Fibroblast of skin of left biceps (primary cell): ENCODE measurements at regions not wholly inside any gene's neighbourhood (a gene's known extent, or its start where the extent isn't known, plus 50 kb on each side); places are given as distances from the start of the nearest gene placed in this dataset.
"Not testable (repeated sequence)": the region's sequence is repeated elsewhere in the genome, so short reads cannot be mapped to it uniquely, and the experiment has no call there.

Experiments
- DNase-seq, 2 experiments: peaks; one replicate each; pipeline ENCODE4 v3.0.0-alpha.2; 2013; ENCODE audit warnings: low read depth in 2 of 2

DNA sequence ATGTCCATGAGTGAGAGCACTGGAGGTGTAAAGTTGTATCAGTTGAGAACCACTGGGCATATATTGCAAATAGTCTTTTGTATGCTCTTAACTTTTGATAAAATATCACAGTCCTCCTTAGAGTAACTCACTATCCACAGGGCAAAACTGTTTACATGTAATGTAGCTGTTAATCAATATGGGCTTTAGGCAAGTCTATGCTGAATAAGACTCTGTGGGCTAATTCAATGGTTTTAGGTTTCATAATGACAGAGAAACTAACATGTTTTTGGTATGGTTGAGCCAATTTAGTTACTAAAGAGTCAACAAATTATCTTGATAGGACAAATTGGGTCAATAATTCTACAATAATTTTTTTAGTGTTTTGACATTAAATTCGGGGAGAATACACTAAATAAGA is 1134.9 kb upstream of the FAM98A start:
- DNase-seq, result no peak

DNA sequence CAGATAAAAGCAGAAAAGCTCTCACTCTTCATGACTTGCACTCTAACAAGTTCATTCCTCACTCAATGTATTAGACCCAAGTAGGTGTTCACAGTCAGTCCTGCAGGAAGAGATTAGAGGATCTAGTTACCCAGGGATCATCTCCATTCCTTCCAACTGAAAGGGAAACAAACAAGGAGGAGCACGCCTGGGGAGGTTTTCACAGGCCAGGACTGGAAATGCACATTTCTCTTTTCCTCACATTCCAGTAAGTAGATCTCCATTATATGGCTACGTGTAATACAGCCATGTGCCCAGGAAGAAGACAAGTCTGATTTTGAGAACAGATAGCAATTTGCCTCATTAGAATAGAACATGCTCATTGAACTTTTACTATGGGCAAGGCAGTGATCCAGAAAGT is 1132.2 kb upstream of the FAM98A start:
- DNase-seq, result no peak

DNA sequence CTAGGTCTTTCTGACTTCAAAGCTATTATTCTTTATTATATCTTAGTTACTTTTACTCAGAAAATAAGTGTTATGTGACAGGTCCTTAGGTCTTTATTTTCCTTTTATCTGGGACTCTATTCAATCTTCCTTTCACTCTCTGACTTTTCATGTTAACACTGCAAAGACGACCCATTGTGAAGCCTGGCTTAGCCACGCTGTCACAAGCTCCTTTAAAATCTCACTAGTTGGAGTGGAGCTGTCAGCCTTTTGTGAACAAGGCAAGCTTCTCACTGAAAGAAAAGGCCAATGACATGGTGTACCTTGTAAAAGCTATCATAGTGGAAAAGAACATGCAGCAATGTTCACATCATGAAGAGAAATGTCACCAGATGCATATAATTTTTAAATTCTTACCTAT is 1130.7 kb upstream of the FAM98A start:
- no peak for DNase-seq

DNA sequence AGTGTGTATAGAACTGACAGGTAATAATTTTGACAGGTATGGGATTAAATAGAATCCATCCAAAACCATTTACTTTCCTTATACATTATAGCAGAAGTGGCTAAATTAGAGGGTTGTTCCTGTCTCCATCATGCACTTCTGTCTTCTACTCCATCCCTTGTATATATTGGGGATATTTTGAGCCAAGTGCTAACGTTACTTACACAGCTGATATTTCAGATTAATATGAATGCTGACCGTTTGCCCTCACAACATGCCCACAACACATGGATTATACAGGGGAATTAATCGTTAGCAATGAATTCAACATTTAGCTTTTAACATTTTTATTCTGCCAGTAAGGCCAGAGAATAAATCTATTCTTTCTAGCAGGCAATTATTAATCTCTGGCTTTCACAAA is 1125.0 kb upstream of the FAM98A start:
- DNase-seq, result no peak

DNA sequence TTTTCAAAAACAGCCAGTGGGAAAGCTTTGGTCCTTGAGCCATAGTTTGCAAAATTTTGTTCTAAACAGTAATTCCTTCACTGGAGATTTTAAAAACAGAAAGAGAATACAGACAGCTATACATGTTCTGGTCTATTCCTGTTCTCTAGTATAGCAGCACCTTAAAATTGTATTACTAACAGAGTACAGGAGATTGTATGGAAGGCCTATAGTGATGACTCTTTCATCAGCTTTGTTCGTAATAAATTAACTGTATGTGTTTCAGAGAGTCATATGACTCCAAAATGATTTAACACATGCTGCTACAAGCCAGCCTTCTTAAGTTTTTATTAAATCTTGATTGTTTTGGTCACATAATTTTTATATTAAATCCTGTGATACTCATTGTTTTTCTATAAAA is 1124.6 kb upstream of the FAM98A start:
- DNase-seq, result no peak

DNA sequence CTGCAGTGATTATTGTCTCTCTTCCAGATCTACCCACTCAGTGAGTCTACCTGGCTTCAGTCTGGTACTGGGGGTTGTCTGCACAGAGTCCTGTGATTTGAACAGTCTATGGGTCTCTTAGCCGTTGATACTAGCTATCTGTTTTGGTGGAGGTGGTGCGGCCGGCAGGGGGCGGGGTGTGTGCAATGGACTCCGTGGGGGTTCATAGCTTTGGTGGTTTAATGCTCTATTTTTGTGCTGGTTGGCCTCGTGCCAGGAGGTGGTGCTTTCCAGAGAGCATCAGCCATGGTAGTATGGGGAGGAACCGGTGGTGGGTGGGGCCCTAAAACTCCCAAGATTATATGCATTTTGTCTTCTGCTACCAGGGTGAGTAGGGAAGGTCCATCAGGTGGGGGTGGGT is 1120.1 kb upstream of the FAM98A start:
- no peak for DNase-seq

DNA sequence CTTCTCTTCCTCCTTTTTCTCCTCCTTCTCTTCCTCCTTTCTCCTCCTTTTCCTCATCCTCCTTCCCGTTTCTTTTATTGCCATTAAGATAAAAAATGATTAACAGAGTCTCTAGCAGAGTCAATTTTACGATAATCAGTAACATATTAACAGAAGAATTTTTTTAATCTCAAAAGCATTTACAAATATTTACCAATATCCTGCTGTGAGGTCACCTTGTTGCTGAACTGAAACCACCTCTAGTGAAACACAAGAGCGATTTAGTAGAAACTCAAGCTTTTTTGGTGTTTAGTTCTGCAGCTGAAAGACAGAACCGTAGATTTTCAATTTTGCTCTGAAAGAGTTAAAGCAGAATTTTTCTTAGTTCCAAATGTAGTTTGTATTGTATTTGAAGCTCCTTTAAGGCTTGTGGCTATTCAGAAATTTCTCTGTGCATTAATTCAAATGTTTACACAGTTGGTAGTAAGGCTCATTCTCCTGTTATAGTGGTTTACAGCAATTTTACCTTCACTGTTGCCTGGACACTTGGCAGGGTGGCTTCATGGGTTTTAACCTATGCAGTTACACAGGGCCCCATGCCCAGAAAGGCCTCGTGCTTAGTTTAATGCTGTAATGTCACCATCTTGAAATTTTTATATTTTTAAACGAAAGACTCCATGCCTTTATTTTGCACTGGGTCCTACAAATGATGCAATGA is 1106.6 kb upstream of the FAM98A start:
- DNase-seq, result no peak

DNA sequence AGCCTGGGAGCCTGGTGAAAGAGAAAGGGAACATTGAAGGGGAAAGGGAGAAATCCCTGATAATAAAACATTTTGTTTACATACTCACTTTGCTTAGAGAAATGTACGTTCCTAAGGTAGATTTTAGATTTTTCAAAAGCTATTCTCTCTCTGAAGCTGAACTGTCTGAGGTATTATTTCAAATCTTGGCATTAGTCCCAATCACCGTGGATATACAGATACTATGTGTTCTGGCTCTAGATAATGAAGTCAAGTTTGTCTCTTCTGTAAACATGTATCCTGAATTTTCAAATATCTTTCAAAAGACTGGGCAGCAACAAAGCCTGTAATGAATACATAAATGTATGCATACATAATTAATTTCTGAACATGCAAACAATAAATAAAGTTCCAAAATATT is 1104.2 kb upstream of the FAM98A start:
- DNase-seq, result no peak

DNA sequence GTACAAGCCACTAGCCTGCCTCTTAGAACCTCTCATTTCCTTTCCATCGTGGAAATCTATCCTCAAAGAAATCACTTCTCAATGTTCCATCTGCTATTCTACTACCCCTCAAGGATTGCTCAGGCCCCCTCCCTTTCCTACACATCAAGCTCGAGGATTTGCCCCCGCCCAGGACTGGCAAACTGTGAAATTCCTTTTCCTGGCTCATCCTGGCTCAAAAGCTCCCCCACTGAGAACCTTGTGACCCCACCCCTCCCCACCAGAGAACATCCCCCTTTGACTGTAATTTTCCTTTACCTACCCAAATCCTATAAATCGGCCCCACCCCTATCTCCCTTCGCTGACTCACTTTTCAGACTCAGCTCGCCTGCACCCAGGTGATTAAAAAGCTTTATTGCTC is 1103.3 kb upstream of the FAM98A start:
- not testable (repeated sequence) for DNase-seq

DNA sequence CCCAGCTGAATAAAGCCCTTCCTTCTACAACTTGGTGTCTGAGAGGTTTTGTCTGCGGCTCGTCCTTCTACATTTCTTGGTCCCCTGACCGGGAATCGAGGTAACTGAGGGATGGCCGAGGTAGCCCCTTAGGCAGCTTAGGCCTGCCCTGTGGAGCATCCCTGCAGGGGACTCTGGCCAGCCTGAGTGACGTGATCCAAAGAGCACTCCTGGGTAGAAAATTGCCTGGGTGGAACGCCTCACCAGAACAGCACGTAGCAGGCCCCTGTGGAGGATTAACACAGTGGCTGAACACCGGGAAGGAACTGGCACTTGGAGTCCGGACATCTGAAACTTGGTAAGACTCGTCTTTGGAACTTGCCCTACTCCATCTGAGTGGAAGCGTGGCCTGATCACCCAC is 1078.5 kb upstream of the FAM98A start:
- DNase-seq, result not testable (repeated sequence)

DNA sequence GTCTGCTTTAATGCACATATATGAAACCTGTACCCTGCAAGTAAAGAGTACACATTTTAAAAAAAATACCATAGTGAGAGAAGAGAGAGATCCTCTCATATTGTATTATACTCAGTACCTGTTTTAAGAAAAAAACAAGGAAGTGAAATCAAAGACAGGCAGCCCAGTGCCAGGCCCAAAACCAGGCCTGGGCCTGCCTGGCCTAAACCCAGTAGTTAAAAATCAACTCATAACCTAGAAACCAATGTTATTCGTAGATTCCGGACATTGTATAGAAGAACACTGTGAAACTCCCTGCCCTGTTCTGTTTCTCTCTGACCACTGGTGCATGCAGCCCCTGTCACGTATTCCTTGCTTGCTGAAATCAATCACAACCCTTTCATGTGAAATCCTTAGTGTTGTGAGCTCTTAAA is 1078.0 kb upstream of the FAM98A start:
- not testable (repeated sequence) for DNase-seq

DNA sequence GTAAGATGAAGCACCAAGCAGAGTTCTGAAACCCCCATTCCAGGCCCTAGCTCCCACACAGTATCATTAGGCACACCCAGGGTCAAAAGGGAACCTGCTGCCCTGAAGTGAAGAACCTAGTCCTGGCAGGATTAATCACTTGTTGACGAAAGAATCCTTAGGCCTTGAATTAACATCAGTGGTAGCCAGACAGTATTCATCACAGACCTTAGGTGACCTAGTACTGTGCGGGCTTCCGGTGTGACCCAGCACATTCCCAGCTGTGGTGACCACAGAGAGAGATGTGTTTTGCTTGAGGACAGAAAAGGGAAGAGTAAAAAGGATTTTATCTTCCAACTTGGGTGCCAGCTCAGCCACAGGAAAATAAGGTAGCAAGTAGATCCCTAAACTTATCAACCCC is 1071.4 kb upstream of the FAM98A start:
- no peak for DNase-seq

DNA sequence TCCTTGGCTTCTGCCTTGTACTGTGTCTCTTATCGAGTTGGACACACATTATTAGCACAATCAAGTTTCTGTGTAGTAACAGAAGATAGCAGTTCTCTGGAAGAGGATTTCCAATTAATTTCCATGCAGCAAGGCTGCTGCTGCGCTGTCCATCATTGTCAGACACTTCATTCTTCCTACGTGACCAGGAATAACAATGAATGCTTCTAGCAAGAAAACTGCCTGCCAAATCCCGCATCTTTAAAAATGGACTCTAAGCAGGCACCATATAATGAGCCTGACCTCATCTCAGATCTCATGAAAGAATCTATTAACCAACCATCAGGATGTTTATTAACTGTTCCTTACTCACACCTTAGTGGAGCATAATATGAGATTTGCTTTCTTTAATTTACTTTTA is 1067.7 kb upstream of the FAM98A start:
- no peak for DNase-seq

DNA sequence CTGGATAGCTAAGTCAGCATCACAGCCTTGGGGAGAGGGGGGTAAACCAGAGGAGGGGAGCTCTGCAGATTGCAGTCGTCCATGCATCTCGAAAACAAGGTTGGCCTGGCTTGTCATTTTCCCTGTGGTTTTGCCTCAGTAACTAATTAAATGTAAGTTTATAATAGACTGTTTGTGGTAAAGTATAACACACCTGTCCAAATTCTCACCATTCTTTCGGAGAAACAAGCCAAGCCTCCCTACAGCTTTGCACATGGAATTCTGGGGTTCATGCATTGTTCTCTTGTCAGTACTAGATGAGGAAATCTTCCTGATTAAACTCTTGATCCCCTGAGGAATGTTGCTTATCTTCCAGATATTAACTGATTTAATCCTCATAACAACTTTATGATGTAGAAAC is 1065.2 kb upstream of the FAM98A start:
- DNase-seq, result no peak

DNA sequence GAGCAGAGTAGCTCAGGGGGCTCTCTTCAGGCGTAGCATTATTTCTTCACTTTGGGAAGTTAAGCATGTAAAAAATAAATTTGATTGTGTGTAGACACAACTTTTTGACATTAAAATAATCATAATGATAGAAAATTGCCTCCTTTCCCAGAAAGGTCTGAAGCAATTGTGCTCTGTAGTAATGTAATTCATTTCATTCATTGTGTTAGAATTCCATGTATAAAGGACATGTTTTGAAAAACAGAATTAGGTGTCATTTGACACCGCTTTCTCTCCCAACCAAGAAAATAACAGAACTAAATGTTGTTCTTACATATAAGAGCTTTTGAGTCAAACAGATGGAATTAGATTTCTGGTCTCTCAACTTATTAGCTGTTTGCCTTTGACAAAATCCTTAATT is 1064.2 kb upstream of the FAM98A start:
- no peak for DNase-seq

DNA sequence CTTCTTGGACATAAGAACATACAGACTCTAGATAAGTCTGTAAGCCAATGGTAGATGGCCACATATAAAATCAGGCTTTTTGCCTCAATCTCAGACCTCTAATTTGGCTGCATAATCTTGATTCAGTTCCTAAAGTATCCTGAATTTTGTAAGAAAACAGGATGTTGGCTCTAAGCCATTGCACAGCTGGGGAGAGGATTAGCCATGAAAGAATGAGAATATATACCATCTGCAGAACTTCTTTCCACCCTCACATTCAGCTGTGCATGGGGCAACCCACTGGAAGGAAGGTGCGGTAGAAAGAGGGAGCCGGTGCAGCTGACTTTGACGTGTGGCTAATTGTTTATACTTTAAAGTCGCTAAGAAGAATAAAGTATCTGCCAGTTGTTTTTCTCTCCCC is 1061.6 kb upstream of the FAM98A start:
- DNase-seq, result no peak

DNA sequence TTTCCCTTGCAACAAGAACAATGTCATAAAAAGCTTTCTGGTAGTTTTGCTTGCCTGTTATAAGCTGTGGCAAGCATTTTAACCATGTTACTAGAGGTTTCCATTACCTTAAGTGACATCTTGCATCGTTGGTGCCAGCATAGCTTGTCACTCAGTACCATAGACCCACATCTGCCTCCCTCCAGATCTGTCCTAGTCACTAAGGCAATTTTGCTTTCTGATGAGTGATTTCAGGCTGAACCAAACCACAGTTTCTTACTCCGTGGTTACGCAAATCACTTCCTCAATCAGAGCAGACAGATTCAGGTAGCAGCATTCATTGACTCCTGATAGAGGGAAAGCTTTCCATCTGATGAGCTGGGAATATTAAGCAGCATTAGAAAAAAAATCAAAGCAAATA is 1057.5 kb upstream of the FAM98A start:
- no peak for DNase-seq

DNA sequence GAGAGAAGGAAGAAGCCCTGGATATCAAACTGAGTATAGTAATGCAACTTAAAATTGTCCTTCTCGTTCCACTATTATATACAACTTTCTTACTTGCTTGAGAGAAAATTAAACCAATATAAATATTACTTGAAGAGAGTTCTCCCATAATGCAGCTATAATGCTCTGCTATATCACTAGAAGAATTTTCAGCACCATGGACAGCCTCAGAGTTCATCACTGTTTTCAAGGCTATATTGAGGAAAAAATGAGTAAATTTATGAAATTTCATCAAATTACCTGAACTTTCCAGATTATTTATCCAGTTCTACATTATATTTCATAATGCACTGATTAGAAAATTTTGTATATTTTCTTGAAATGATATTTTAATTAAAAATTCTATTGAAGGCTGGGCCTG is 1053.5 kb upstream of the FAM98A start:
- no peak for DNase-seq

DNA sequence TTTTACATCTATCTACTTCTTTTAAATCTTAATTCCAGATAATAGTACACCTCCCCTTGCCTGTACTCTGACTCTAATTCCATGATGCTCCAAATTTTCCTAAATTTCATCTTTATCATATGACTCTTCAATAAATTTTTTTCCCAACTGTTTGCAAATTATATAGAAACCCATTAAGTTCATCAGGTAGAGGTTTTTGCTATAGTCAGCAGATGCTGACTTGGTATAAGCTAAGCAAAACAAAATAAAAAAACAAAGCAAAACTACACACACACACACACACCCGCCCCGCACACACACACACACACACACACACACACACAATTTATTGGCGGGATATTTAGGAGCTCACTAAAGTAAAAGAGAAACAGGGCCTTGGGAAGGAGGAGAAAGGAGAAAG is 1047.8 kb upstream of the FAM98A start:
- no peak for DNase-seq

DNA sequence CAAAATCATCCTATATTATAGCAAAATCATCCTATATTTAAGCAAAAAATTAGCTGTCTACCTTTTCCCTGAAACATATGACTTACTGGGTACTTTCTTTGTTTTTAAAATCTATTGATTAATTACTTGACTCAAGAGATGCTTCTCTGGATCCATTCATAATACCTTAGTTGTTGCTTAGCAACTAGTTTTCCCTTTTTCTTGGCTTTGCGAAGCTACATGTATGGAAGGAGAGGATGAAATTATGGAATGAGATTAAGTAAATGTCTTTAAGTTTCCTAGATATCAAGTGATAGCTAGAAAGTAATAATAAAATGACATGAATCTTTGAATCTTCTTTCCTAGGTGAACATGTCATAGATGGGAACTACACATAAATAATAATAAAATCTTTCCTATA is 1033.2 kb upstream of the FAM98A start:
- DNase-seq, result no peak

DNA sequence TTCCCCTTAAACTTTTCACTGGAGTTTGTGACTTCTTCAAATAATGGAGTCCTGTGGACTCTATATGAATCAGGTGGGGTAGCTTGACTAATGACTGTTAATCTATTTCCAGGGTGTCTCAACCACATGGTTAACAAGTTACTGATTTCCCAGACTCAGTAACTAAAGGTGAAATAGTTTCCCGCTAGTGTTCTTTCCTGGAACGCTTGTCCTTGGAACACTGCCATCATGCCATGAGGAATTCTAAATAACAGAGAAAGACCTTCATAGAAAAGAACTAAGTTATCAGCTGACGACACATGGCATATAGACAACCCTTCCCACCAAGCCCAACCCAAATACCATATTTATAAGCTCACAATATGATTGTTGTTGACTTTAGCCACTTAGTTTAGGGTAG is 1027.9 kb upstream of the FAM98A start:
- DNase-seq, result no peak

DNA sequence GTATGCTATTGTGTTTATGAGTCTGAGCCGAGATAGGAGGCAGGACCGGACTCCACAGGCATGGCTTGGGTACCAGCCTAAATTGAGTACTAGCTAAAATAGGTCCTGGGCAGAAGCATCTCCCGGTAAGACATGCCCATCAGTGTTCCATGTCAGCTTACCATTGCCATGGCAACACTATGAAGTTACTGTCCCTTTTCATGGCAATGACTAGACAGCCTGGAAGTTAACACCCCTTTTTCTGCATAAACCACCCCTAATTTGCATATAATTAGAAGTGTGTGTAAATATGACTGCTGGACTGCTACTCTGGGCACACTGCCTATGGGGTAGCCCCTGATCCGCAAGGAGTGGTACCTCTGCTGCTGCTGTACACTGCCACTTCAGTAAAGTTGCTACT is 1005.1 kb upstream of the FAM98A start:
- DNase-seq, result no peak

DNA sequence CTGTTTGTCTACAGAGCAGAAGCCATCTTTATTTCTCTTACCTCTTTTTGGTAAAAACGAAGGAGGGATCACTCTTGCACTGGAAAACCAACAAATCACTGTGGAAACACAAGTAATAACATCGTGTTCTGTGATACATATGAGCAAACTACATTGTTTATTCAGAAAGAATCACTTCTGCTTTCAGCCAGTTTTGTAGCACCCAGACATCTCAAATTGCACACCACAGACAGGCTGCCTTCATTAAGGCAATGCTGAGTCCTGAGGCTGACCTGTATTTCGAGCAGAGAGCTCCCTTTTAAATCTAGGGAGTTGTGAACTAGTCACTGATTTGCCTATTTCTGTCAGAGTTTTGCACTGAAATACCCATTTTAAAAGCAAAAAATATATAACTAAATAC is 1003.2 kb upstream of the FAM98A start:
- DNase-seq, result no peak

DNA sequence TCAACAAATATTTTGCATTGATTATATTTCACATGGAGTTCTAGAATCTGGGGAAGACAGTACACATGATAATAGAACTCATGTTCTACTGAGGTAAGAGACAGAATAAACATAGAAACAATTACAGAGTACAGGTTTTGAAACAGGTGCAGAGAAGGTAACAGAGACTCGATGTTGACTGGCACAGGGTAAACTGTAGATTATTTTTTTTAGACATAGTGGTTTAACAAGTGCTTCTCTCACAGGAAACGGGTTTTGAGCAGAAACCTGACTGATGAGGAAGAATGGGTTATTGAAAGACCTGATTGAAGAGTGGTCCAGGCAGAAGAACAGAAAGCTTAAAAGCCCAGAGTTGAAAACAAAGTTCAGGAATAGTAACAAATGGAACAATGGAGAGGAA is 1002.5 kb upstream of the FAM98A start:
- no peak for DNase-seq

DNA sequence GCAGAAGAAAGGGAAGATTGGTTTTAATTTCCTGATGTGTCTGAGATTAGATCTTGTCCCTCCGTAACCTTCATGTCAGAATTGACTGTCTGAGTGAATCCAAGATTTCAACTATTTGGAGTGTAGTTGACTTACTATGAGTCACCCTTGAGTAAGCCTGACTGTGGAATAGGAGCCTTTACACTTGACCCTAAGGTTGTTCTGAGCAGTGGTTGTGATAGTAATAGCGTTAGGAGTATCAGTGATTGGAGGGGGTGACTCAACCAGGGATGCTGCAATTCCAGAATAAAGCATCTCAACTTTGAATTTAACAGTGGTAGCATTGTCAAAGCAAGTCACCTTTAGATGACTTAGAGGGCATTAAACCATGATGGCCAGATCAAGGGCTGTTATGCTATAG is 979.5 kb upstream of the FAM98A start:
- DNase-seq, result no peak
